Uterus (tissue), 2 donors: ENCODE measurements at regions not wholly inside any gene's neighbourhood (a gene's known extent, or its start where the extent isn't known, plus 50 kb on each side); places are given as distances from the start of the nearest gene placed in this dataset.

Experiments used
- POLR2A ChIP-seq, 2 donors: fragments of 450-650 bp; IDR thresholded peaks; one replicate each; pipeline ENCODE4 v1.6.1; 2016; ENCODE audit warnings: antibody characterized with exemption in 2 of 2, mild to moderate bottlenecking in 1 of 2, moderate library complexity in 1 of 2
- TF ChIP-seq, protein P1 (sequence below), 4 experiments: fragments of 200-600 bp in 2 of 4; fragments of 450-650 bp in 2 of 4; sonication (generic) in 2 of 4; IDR thresholded peaks; one replicate each; pipeline ENCODE4 v1.5.1; 2016 to 2019; ENCODE audit warnings: antibody characterized with exemption in 4 of 4, mild to moderate bottlenecking in 2 of 4, moderate library complexity in 1 of 4

DNA sequence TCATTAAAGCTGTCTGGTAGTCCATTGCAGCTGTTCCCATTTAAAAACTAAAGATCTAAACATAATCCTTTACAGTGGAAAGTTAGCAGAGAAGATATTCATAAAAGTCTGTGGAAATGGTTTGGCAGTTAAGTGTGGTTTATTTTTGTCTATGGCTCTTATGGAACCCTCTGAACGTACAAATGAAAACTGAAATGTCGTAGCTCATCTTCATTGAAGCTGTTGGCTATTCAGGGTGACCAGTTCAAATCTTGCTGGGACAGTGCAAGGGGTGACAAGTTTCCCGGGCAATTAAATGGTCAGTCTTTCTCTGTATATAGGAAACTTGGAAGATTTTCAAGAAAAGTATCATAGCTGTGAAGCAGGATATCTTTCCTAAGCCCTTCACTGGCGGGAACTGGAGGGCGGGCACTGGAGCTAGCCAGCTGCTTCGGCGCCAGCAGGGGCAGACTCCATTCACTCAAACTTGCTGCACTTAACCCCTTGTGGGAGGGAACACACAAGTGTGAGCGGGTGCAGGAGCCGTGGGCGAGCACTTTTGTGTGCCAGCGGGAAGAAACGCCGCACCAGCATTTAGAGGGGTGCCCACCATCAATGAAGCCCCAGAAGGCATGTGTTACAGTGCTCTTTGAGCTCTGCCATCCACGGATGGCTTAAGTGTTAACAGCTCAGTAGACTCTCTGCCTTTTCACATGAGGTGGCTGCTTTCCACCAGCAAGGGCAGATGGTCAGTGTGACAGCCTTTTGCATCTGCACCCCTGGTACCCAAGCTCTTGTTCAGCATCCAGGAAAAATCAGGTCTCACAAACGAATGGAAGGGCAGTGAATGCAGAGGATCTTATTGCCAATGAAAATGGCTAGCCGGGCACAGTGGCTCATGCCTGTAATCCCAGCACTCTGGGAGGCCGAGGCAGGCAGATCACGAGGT is 232.1 kb upstream of the KAZN start:
- TF ChIP-seq, protein P1, sequence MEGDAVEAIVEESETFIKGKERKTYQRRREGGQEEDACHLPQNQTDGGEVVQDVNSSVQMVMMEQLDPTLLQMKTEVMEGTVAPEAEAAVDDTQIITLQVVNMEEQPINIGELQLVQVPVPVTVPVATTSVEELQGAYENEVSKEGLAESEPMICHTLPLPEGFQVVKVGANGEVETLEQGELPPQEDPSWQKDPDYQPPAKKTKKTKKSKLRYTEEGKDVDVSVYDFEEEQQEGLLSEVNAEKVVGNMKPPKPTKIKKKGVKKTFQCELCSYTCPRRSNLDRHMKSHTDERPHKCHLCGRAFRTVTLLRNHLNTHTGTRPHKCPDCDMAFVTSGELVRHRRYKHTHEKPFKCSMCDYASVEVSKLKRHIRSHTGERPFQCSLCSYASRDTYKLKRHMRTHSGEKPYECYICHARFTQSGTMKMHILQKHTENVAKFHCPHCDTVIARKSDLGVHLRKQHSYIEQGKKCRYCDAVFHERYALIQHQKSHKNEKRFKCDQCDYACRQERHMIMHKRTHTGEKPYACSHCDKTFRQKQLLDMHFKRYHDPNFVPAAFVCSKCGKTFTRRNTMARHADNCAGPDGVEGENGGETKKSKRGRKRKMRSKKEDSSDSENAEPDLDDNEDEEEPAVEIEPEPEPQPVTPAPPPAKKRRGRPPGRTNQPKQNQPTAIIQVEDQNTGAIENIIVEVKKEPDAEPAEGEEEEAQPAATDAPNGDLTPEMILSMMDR (IDR thresholded peaks at IDR 0.05) = no peak
- no peak for TF ChIP-seq POLR2A (IDR thresholded peaks at IDR 0.05)
